Neural progenitor cell (in vitro differentiated cells): ENCODE measurements at regions not wholly inside any gene's neighbourhood (a gene's known extent, or its start where the extent isn't known, plus 50 kb on each side); places are given as distances from the start of the nearest gene placed in this dataset.

Source experiments
- EZH2 ChIP-seq: fragments of 200-600 bp; sonication (generic); IDR thresholded peaks from 2 replicates; pipeline ENCODE4 v1.6.1; 2017; ENCODE audit warnings: antibody characterized with exemption, mild to moderate bottlenecking, moderate library complexity
- EZH2phosphoT487 ChIP-seq: fragments of 200-600 bp; sonication (generic); IDR thresholded peaks from 2 replicates; pipeline ENCODE4 v1.6.1; 2017; ENCODE audit warnings: antibody characterized with exemption
- TF ChIP-seq, protein P1 (sequence below): fragments of 200-600 bp; sonication (generic); IDR thresholded peaks from 2 replicates; pipeline ENCODE4 v1.5.1; 2017; ENCODE audit warnings: antibody characterized with exemption, mild to moderate bottlenecking

DNA sequence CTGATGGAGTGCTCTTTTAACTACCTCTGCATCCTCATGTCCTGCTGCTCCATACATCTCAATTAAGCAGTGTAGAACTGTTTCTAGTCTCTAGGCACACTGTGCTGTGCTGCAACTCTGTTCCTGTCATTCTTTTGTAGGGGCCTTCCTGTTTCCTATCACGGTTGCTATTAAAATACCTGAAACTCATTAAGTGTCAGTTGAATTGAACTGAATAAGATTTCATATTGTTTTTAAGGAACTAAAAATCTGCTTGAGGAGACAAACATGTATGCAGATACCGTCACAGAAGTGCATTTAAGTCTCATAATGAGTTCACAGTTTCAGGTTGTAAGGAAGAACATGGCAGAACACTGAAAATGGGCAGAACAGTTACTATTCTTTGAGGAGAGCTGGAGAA lies 170.1 kb downstream of the LARP7 start:
- TF ChIP-seq EZH2, result no peak
- TF ChIP-seq, protein P1, sequence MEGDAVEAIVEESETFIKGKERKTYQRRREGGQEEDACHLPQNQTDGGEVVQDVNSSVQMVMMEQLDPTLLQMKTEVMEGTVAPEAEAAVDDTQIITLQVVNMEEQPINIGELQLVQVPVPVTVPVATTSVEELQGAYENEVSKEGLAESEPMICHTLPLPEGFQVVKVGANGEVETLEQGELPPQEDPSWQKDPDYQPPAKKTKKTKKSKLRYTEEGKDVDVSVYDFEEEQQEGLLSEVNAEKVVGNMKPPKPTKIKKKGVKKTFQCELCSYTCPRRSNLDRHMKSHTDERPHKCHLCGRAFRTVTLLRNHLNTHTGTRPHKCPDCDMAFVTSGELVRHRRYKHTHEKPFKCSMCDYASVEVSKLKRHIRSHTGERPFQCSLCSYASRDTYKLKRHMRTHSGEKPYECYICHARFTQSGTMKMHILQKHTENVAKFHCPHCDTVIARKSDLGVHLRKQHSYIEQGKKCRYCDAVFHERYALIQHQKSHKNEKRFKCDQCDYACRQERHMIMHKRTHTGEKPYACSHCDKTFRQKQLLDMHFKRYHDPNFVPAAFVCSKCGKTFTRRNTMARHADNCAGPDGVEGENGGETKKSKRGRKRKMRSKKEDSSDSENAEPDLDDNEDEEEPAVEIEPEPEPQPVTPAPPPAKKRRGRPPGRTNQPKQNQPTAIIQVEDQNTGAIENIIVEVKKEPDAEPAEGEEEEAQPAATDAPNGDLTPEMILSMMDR, result no peak
- no peak for TF ChIP-seq EZH2phosphoT487
